ENCODE measurements at regions not wholly inside any gene's neighbourhood (a gene's known extent, or its start where the extent isn't known, plus 50 kb on each side); places are given as distances from the start of the nearest gene placed in this dataset.

DNA sequence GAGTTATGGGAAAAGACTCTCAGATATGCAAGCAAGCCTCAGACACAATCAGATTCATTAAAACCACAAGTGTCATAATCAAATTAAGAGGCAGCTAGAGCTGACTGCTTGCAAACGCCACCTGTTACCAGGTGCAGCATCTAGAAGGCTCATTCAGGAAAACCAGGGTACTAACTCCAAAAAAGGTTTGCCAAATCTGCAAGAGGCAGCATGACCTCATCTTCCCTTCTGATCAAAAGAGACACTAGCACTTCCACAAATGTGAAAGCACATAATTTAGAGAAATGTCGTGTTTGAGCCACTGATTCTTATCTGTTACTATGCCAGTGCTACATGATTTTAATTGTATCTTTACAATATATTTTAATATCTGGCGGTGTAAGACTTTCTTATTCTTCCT lies 123.3 kb upstream of the NANOGP8 start:
- in situ Hi-C loops (cut with MboI; ENCODE audit: low sequenced_read_pairs, unreplicated experiment) = no loop called here
- no peak for DNase-seq (ENCODE audit: low spot score)
- TF ChIP-seq, protein P1, sequence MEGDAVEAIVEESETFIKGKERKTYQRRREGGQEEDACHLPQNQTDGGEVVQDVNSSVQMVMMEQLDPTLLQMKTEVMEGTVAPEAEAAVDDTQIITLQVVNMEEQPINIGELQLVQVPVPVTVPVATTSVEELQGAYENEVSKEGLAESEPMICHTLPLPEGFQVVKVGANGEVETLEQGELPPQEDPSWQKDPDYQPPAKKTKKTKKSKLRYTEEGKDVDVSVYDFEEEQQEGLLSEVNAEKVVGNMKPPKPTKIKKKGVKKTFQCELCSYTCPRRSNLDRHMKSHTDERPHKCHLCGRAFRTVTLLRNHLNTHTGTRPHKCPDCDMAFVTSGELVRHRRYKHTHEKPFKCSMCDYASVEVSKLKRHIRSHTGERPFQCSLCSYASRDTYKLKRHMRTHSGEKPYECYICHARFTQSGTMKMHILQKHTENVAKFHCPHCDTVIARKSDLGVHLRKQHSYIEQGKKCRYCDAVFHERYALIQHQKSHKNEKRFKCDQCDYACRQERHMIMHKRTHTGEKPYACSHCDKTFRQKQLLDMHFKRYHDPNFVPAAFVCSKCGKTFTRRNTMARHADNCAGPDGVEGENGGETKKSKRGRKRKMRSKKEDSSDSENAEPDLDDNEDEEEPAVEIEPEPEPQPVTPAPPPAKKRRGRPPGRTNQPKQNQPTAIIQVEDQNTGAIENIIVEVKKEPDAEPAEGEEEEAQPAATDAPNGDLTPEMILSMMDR (IDR thresholded peaks at IDR 0.05; ENCODE audit: borderline replicate concordance, control extremely low read depth, extremely low read depth, insufficient read depth, missing control alignments) = no peak

DNA sequence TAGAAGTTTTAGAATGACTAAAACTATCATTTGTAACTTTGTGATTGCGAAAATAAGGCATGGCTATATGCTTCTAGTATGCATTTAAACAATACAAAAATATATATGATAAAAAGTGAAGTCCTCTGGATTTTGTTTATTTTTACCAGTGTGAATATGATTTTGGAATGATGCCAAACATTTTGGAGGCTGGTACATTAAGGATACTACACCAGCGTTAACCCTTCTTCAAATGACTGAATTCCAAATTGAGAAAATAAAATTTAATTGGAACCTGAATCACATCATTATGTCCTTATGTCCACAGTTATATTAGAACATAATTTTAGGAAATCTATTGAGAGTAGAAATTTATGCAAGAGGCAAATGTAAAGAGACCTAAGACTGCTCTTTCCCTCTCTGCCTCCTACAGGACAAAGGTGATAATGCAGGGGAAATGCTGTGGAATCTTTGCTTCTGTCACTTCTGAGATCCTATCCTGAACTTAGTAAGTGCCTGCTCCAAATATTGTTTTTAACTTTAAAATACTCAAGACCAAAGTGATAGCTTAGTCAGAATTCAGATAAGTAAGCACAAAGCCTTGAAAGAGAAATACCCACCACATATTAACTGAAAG lies 121.1 kb upstream of the NANOGP8 start:
- in situ Hi-C loops (cut with MboI; ENCODE audit: low sequenced_read_pairs, unreplicated experiment) = no loop called here
- TF ChIP-seq, protein P1 (IDR thresholded peaks at IDR 0.05; ENCODE audit: borderline replicate concordance, control extremely low read depth, extremely low read depth, insufficient read depth, missing control alignments) = no peak
- peak; percentile 21 for DNase-seq (ENCODE audit: low spot score)

DNA sequence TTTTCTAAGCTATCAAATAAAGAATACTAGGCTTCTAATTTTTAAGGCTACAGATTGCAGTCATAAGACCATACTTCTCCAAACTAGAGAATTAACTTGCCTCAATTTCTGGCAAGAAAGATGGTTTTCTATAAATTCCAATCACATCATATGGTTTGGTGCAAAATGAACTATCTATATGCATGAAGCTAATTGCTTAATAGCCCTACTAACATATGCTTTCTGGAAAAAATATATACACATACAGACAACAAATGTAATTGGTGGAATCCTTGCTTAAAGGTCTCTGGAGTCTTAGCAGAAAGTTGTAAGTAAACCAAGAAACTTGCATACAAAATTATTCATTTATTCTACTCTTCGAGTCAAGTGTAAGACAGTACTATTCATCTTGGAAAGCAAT lies 113.1 kb upstream of the NANOGP8 start:
- in situ Hi-C loops (cut with MboI; ENCODE audit: low sequenced_read_pairs, unreplicated experiment) = no loop called here
- TF ChIP-seq, protein P1 (IDR thresholded peaks at IDR 0.05; ENCODE audit: borderline replicate concordance, control extremely low read depth, extremely low read depth, insufficient read depth, missing control alignments) = no peak

DNA sequence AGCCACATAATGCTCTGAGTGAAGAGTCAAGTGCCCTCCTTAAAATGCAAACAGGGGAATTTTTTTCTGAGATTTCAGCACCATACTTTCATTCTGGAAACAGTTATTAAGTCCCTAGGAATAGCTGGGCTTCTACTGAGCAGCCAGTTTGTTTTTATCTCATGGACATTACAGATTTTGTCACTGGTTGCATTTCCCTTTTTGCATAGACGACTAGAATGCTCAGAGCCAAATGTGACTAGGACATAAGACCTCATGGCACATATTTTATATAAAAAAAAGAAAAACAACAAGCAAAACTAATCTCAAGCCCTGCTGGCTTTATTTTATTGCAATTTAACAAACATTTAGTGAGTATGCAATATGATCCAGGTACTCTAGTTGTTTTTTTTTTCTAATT lies 112.7 kb upstream of the NANOGP8 start:
- DNase-seq (ENCODE audit: low spot score) = no peak

More for the DNA sequence above, 113.1 kb upstream of the NANOGP8 start:
- no peak for DNase-seq (ENCODE audit: low spot score)

DNA sequence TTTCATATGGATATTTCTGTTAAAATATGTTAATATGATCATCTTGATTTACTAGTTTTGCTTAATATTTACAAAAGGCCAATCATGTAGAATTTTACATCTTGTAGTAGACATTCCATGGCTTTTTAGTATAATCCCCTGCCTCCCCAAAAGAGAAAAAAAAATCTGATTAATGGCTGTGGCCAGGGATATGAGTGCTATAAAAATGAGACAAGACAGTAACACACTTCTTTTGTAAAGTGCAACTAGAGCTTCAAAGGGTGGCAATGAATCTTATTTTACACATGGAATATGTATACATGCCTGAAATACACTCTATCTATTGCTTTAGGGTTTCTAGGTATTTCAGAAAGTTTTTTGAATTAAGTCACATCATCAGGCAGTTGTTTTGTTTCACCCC lies 112.2 kb upstream of the NANOGP8 start:
- no peak for DNase-seq (ENCODE audit: low spot score)
- TF ChIP-seq, protein P1 (IDR thresholded peaks at IDR 0.05; ENCODE audit: borderline replicate concordance, control extremely low read depth, extremely low read depth, insufficient read depth, missing control alignments) = no peak
- in situ Hi-C loops (cut with MboI; ENCODE audit: low sequenced_read_pairs, unreplicated experiment) = no loop called here

More for the DNA sequence above, 112.7 kb upstream of the NANOGP8 start:
- in situ Hi-C loops (cut with MboI; ENCODE audit: low sequenced_read_pairs, unreplicated experiment) = no loop called here
- TF ChIP-seq, protein P1 (IDR thresholded peaks at IDR 0.05; ENCODE audit: borderline replicate concordance, control extremely low read depth, extremely low read depth, insufficient read depth, missing control alignments) = no peak

DNA sequence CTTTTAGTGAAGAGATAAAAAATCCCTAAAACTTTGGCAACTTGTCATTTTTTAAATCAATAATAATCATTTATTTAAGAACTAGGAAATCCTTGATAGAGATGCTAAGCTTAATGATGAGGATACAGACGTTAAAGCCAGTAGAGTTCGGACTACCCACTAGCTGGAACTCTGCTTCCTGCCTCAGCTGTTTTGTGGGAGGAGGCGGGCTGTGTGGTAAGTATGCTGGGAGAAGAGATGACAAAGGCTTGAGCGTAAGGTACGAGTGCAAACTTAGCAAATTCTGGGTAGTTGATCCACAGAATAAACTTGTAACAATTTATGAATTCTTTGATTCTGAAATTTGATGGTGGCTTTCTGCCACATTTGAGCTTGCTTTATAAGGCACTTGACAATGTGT lies 111.2 kb upstream of the NANOGP8 start:
- no peak for DNase-seq (ENCODE audit: low spot score)
- TF ChIP-seq, protein P1 (IDR thresholded peaks at IDR 0.05; ENCODE audit: borderline replicate concordance, control extremely low read depth, extremely low read depth, insufficient read depth, missing control alignments) = no peak
- in situ Hi-C loops (cut with MboI; ENCODE audit: low sequenced_read_pairs, unreplicated experiment) = no loop called here

Data from GM13976 (cell line).